MM.1S (cell line): ENCODE measurements at regions not wholly inside any gene's neighbourhood (a gene's known extent, or its start where the extent isn't known, plus 50 kb on each side); places are given as distances from the start of the nearest gene placed in this dataset.

Source experiments
- DNase-seq: peaks from one replicate; pipeline ENCODE4 v3.0.0-alpha.2; 2015
- H2AFZ ChIP-seq: fragments of 300-600 bp; sonication (generic); 2 replicates; pipeline ENCODE4 v1.6.0; 2016; ENCODE audit warnings: antibody characterized with exemption, low read length
- H3F3A ChIP-seq: fragments of 300-600 bp; sonication (generic); 2 replicates; pipeline ENCODE4 v1.6.1; 2016; ENCODE audit warnings: mild to moderate bottlenecking, antibody characterized with exemption, low read length, moderate library complexity, mixed read lengths; ENCODE audit not compliant: insufficient read depth
- H3K27ac ChIP-seq: fragments of 300-600 bp; sonication (generic); 2 replicates; pipeline ENCODE4 v1.5.1; 2016; ENCODE audit warnings: mild to moderate bottlenecking, low read length
- H3K27me3 ChIP-seq: fragments of 300-600 bp; sonication (generic); replicated peaks from 2 replicates; pipeline ENCODE4 v1.6.0; 2016; ENCODE audit warnings: low read length; ENCODE audit not compliant: insufficient read depth
- H3K36me3 ChIP-seq: fragments of 300-600 bp; sonication (generic); replicated peaks from 2 replicates; pipeline ENCODE4 v1.6.1; 2016; ENCODE audit warnings: mild to moderate bottlenecking, low read length, mixed read lengths; ENCODE audit not compliant: insufficient read depth
- H3K4me1 ChIP-seq: fragments of 300-600 bp; sonication (generic); 2 replicates; pipeline ENCODE4 v1.6.1; 2016; ENCODE audit warnings: low read length, mixed read lengths
- H3K4me2 ChIP-seq: fragments of 300-600 bp; sonication (generic); 2 replicates; pipeline ENCODE4 v1.6.0; 2016; ENCODE audit warnings: low read depth, low read length
- H3K4me3 ChIP-seq: fragments of 300-600 bp; sonication (generic); 2 replicates; pipeline ENCODE4 v1.5.1; 2016; ENCODE audit warnings: low read length, mixed read lengths
- H3K79me2 ChIP-seq: fragments of 300-600 bp; sonication (generic); 2 replicates; pipeline ENCODE4 v1.6.1; 2016; ENCODE audit warnings: mixed run types, low read length, mixed read lengths
- H3K9ac ChIP-seq: fragments of 300-600 bp; sonication (generic); 2 replicates; pipeline ENCODE4 v1.6.1; 2016; ENCODE audit warnings: low read length, mixed read lengths
- H3K9me2 ChIP-seq: fragments of 300-600 bp; sonication (generic); replicated peaks from 2 replicates; pipeline ENCODE4 v1.6.1; 2016; ENCODE audit warnings: mild to moderate bottlenecking, low read length, mixed read lengths; ENCODE audit not compliant: insufficient read depth
- H3K9me3 ChIP-seq: fragments of 300-600 bp; sonication (generic); replicated peaks from 2 replicates; pipeline ENCODE4 v1.6.1; 2016; ENCODE audit warnings: mild to moderate bottlenecking, low read length, mixed read lengths; ENCODE audit not compliant: insufficient read depth
- H4K20me1 ChIP-seq: fragments of 300-600 bp; sonication (generic); 2 replicates; pipeline ENCODE4 v1.6.1; 2016; ENCODE audit warnings: mild to moderate bottlenecking, low read length, moderate library complexity, mixed read lengths; ENCODE audit not compliant: insufficient read depth
- CTCF ChIP-seq: fragments of 300-600 bp; sonication (generic); IDR thresholded peaks from 2 replicates; pipeline ENCODE4 v1.5.1; 2016; ENCODE audit warnings: antibody characterized with exemption, low read length, mixed read lengths
- EZH2 ChIP-seq: fragments of 300-600 bp; sonication (generic); optimal IDR thresholded peaks from 2 replicates; pipeline ENCODE3; 2017; ENCODE audit warnings: low read depth, mild to moderate bottlenecking, antibody characterized with exemption, low read length, mixed read lengths
- EZH2phosphoT487 ChIP-seq: fragments of 300-600 bp; sonication (generic); IDR thresholded peaks from 2 replicates; pipeline ENCODE4 v1.6.1; 2018; ENCODE audit warnings: antibody characterized with exemption, low read length

- H3F3A ChIP-seq = no peaks in the 10 kb centered on the region
- no peaks in the 10 kb centered on the region for H3K27me3 ChIP-seq
- no peaks in the 10 kb centered on the region for H3K36me3 ChIP-seq
- no peak overlapping the region for H3K4me3 ChIP-seq
- H4K20me1 ChIP-seq = no peaks in the 10 kb centered on the region
- DNase-seq = no peak
- H3K9ac ChIP-seq = no peak overlapping the region
- H3K9me2 ChIP-seq = no peaks in the 10 kb centered on the region
- 0 out of 2 replicates have a peak, but pooled peaks cover 2% of the 10 kb centered on the region for H3K4me1 ChIP-seq
- no peak overlapping the region for H3K4me2 ChIP-seq
- TF ChIP-seq EZH2 = no peak
- TF ChIP-seq CTCF = no peak
- no peak for TF ChIP-seq EZH2phosphoT487
- H3K27ac ChIP-seq = no peak overlapping the region
- no peak overlapping the region for H2AFZ ChIP-seq
- H3K79me2 ChIP-seq = no peaks in the 10 kb centered on the region
- H3K9me3 ChIP-seq = no peaks in the 10 kb centered on the region
Measured at GRCh38 chr18:37716106-37716735, 150.6 kb upstream of the CELF4 start.

GRCh38 chr18:37714691-37715090, 149.1 kb upstream of the CELF4 start:
- Histone ChIP-seq H3K4me3 (no peak overlapping the region), H3K9me2 (no peaks in the 10 kb centered on the region), H3K27ac (no peak overlapping the region), H3K36me3 (no peaks in the 10 kb centered on the region), H3K79me2 (no peaks in the 10 kb centered on the region), H3K4me1 (no peaks in the 10 kb centered on the region), H3K27me3 (no peaks in the 10 kb centered on the region), H3K9ac (no peak overlapping the region), H3K4me2 (no peak overlapping the region), H4K20me1 (no peaks in the 10 kb centered on the region), H3K9me3 (no peaks in the 10 kb centered on the region), H3F3A (no peaks in the 10 kb centered on the region), H2AFZ (no peak overlapping the region)
- TF ChIP-seq EZH2phosphoT487 = no peak
- TF ChIP-seq EZH2 = no peak
- no peak for TF ChIP-seq CTCF
- DNase-seq = no peak

- no peak for TF ChIP-seq EZH2phosphoT487
- no peak for TF ChIP-seq CTCF
- TF ChIP-seq EZH2 = no peak
- Histone ChIP-seq H2AFZ (no peak overlapping the region), H3K79me2 (no peaks in the 10 kb centered on the region), H3K9me2 (no peaks in the 10 kb centered on the region), H3K27ac (no peak overlapping the region), H3K4me1 (no peaks in the 10 kb centered on the region), H3K9ac (no peak overlapping the region), H3K36me3 (no peaks in the 10 kb centered on the region), H3F3A (no peaks in the 10 kb centered on the region), H3K9me3 (no peaks in the 10 kb centered on the region), H3K4me2 (no peak overlapping the region), H3K27me3 (no peaks in the 10 kb centered on the region), H3K4me3 (no peak overlapping the region), H4K20me1 (no peaks in the 10 kb centered on the region)
- no peak for DNase-seq
Measured at GRCh38 chr18:37712776-37713175, 147.2 kb upstream of the CELF4 start.
